LoVo (cell line): ENCODE measurements at regions not wholly inside any gene's neighbourhood (a gene's known extent, or its start where the extent isn't known, plus 50 kb on each side); places are given as distances from the start of the nearest gene placed in this dataset.
A peak's percentile ranks its signal among the peaks of the same experiment; 100 is the strongest.
"Not testable (repeated sequence)": the region's sequence is repeated elsewhere in the genome, so short reads cannot be mapped to it uniquely, and the experiment has no call there.

Experiments used
- DNase-seq: peaks from one replicate; pipeline ENCODE4 v3.0.0-alpha.2; 2016; ENCODE audit warnings: low spot score

DNA sequence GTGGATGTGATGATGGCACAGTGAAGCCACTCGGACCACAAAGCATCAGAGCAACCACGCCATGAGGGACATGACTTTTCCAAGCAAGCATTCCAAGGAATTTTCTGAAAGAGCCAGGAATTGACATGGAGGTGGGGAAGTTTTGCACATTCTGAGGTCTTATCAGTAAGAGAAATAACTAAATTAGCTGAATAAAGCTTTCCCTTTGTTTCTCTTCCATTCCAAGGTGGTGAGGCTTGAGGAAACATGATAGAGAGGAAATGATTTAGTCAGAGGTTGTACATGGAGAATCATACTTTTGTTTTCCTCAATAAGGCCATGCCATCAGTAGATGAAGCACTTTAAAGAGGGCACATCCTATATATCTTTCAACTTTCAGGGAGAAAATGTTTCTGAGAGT is 115.7 kb upstream of the MMADHC start:
- DNase-seq, result no peak

DNA sequence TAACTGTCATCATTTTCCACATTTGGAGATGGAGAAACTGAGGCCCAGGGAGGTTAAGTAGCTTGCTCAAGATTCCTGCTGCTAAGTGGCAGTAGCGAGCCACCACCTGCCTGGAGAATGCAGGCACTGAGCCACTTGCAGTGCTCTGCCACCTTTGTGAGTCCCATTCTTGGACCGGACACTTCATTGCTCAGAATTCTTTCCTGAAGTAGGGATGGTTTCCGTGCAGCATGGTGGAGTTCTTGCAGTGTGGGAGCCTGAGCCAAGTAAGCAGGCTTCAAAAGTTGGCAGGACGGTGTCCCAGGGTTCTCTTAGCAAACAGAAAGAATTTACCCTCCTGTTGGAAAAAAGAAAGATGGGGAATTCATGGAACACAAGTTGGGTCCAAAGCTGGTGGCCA is 115.0 kb upstream of the MMADHC start:
- DNase-seq, result no peak

DNA sequence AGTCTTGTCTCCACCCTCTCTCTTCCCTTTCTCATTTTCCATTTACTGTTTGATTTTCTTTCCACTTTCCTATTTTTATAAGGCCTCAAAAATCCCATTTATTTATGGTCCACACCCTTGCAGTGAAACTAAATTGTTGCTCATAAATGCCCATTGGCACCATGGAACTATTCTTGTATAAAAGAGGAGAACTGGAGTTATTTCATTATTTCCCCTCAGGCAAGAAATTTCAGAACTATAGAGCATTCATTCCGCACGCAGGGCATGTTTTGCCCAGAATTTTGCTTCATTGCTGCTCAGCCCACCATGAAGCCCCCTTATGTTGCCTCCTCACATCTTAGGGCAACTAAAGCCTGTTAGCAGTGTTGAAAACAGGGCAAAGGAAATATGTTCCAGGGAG is 113.7 kb upstream of the MMADHC start:
- no peak for DNase-seq

DNA sequence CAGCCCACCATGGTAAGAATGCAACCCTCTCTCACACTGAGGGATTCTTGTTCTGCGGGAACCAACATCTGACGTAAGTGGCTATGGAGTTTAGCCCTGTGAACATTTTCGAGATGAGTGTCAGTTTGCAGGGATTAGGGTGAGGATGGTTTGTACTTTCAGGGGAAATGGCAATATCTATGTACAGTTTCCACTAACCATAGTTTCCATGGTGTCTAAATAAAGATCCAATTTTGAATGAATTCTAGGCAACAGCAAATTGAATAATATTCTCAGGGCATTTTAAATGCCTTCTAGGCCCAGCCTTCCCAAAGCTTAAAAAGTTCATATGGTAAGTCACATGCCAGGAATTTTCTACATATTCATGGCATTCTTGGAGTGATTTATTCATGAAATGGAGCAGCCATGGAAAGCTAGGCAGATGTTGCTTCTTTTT is 105.4 kb upstream of the MMADHC start:
- DNase-seq, result no peak

DNA sequence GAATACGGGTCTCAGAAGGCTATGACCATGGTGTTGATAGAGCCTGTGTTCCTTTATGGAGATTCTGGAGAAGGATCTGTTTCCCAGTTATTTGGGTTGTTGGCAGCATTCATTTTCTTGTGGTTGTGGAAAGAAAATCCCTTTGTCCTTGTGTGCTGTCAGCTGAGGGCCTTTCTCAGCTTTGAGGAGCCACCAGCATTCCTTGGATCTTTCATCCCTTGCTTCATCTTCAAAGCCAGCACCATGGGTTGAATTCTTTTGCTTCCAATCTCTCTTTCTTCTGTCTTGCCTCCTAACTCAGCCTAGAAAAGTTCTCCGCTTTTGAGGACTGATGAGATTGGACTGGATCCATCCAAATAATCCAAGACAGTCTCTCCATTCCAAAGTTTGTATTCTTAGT is 103.2 kb upstream of the MMADHC start:
- no peak for DNase-seq

DNA sequence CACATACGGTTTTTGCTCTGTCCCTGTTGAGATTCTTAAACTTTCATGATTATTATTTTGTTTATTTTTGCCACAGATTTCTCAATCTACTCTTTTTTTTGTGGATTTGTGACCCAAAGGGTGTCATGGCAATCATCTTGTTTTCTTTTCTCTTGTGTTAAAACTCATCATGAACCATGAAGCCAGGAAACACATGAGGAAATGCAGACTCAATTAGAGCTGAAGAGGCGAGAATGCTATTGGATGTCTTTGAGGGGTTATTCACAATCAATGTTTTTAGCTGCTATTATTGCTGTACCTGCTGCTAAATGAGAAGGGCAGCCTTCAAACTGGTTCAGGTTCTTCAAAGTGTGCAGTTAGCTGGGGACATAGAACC is 99.5 kb upstream of the MMADHC start:
- DNase-seq, result no peak

DNA sequence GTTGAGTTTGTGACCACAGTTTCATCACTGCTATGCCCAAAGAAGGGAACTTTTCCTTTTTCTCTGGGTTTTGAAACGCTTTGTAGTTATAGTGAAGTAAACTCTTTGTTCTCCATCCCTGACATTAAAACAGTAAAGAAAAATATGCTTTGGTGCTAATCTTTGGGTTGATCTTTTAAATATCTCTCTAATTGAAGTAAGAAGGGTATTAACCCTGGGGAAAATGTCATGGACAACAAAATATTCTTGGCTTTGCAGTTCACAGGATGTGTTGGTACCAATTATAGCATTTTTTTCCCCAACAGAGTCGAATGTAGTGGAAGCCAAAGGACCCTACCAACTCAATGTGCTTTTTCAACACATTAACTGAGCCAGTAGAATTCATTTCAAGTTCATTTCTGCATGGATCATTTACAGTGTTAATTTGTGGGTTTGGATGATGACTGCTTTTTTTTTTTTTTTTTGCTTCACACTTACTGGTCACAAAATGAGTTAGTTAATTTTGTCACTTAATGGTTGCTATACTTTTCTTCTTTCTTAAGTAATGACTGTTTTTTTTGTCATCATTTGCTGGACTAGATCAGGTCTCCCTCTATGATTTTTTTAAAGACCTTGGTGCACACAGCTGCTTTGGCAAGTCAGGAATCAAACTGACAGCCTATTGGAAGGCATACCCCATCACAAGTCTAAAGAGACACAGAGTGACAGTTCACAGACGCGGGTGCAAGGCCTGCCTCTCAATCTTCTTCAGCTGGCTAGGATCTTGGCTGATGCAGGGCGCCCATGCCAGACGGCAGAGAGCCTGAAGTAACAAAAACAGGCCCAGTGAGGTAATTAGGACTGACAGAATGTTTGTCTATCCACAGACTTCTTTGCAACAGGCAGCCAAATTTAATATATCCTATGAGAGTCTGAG is 98.8 kb upstream of the MMADHC start:
- no peak for DNase-seq

DNA sequence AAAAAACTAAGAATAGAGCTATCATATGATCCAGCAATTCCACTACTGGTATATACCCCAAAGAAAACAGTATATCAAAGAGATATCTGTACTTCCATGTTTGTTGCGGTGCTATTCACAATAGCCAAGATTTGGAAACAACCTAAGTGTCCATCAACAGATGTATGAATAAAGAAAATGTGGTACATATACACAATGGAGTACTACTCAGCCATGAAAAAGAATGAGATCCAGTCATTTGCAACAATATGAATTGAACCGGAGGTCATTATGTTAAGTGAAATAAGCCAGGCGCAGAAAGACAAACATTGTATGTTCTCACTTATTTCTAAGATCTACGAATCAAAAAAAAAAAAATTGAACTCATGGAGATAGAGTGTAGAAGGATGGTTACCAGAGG is 97.8 kb upstream of the MMADHC start:
- DNase-seq, result not testable (repeated sequence)

DNA sequence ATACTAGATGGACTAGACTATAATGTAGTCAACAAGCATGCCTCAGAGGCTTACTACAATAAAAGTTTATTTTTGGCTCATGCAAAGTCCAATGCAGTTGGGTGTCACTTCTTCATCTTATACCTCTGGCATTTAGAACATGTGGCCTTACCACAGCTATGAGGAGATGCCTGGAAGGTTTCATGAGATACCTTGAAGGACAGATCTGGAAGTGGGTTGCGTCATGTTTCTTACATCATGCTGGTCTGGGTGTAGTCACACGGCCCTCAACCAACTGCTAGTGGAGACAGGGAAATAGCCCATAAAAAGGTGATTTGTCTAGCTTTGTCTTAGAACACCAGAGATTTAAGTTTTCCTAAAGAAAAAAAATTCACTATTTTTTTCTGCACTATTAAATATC is 91.7 kb upstream of the MMADHC start:
- peak; percentile 7 for DNase-seq

DNA sequence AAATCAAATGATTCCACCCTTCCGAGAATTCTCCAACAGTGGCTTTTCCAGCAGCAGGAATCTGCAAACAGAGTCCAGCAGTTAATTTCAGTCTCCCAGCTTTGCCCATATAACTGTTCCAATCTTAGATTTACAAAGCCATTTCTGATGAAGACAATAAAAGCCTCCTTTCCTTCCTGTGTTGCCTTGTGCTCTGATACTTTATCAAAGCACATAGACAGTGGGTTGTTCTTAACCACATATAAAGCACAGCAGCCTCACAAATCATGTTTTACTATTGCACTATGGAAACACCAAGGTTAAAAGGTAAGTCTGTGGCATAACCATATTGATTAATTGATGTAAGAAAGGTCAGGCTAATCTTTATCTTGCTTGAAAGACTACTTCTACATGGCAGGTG is 89.8 kb upstream of the MMADHC start:
- no peak for DNase-seq

DNA sequence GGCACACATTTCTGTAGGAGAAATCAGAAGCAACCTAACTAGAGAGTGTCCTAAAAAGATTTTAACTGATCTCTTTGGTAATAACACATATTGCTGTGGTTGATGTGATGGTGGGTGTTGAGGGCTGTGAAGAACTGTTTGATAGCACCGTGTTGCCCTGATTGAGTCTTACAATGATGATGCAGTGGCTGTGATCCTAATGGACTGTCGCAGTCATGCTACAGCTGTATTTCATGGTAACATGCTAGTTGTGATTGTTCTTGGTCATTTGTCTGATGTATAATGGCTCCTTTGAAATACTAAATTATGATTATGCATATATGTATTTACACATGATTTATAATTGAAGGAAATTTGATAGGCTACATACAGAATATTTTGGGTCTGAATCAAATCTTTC is 82.5 kb upstream of the MMADHC start:
- no peak for DNase-seq

DNA sequence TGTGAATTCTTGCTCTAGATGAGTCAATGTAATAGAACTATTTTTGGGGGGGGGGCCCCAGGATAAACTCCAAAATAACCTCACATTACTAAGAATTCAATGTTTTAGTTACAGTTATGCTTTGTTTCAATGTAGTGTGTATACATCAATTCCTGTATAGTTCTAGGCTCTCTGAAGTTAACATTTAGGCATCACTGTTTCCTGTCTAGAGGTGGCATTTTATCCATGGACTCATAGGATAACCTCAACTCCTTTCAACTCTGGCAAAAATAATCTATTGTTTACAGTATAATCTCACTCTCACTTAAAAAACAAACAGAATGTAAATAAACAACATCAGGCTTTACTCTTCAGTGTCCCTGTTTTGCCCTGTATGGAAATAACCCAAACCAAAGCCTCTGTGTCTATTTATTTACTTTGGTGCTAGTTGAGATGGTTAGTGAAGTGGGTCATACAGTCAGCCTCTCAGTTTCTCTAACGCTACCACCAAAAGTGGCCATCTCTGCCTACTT is 79.3 kb upstream of the MMADHC start:
- DNase-seq, result no peak

DNA sequence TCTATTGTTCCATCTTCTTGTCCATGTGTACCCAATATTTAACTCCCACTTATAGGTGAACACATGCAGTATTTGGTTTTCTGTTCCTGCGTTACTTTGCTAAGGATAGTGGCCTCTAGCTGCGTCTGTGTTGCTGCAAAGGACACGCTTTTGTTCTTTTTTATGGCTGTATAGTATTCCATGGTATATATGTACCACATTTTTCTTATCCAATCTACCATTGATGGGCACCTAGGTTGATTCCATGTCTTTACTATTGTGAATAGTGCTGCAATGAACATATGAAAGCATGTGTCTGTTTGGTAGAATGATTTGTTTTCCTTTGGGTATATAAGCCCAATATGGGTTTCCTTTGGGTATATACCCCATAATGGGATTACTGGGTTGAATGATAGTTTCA is 77.3 kb upstream of the MMADHC start:
- no peak for DNase-seq

DNA sequence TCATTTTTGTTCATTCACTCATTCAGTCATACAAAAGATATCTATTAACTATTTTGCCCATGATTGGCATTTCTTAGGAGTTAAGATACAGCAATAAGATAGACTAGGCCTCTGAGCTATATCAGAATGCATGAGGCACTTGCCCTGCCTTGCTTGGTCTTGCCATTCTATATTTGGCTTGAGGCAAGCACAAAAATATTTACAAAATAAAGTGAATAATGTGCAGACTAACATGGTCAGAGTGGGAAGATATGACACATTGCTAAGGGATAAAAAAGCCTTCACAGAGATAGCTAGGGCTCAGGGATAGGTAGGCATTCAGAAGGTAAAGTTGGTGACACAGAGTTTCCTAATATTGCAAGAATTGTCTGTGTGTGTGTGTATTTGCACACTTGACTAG is 75.0 kb upstream of the MMADHC start:
- no peak for DNase-seq

DNA sequence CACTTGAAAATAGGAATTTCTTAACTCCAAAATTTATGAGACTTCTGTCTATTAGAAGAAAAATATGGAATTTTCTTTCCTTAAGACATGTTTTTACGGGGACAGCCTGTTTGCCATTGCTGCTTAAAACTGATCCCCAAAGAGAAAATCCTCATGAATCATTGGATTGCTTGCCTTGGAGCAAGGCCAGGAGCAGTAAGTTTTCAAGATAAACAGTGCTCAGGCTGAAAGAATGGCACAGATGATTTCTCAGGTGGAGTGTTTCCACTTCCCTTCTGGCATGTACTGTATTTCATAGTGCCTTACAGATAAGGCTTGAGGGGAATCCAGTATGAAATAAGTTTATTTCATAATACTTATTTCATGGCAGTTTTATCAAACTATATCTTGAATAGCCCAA is 74.3 kb upstream of the MMADHC start:
- peak; percentile 61 for DNase-seq

DNA sequence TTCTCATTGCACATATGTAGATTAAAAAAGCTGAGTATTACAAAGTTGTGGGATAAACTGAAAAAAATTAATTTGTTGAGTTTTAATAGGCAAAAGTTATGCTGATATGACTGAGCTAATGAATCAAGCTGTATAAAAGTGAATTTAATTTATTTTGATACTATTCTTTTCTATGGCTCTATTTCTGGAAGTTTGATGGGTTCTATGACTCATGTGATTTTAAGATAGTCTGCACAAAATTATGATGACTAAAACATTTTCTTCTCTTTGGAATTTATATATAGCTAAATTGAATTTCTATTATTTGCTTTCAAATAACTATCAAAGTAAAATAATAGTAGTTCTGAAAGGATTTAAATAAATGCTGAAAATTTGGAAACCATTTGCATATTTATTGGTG is 71.0 kb upstream of the MMADHC start:
- DNase-seq, result no peak

DNA sequence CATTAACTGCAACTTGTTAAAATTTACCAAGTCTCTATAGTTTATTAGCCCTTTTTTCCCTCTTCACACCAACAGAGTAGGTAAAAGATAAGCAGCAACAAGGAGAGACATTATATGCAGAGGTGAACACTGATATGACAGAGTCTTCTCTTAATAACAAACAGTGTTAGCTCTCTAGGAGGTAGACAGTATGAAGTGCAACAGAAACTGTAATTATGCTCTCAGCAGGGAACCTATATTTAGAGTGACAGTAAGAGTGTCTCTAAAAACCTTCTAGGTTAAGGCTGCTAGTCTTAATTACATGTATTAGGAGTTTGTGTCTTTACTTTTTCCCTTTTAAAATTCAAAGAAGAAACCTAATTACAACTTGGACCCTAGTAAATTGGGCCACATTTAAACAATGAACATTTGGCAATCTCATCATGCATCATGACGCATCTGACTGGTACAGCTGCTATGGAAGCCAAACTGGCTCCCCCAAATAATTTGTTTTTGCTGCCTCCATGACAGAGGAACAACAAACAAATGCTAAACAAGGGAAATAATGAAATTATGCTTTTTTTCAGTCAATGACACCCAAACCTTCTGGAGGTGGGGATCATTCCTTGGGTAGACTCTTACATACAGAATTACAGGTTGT is 69.9 kb upstream of the MMADHC start:
- no peak for DNase-seq

DNA sequence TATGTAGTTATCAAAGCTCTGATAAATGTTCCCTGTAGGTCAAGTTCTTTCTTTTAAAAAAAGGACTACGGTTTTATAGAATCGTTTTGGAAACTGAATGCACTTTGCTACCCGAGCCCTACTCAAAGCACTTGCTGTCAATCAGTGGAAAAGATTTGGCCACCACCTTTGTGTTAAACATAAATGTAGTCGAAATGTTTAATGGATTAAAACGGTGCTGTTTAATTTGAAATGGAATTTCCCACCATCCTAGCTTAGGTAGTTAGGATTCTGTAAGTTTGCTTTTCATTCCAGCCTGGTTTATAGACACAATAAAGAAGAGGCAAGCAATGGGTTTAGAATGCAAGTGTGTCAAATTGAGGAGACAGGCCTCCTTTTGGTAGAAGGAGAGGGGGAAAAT is 69.4 kb upstream of the MMADHC start:
- no peak for DNase-seq

DNA sequence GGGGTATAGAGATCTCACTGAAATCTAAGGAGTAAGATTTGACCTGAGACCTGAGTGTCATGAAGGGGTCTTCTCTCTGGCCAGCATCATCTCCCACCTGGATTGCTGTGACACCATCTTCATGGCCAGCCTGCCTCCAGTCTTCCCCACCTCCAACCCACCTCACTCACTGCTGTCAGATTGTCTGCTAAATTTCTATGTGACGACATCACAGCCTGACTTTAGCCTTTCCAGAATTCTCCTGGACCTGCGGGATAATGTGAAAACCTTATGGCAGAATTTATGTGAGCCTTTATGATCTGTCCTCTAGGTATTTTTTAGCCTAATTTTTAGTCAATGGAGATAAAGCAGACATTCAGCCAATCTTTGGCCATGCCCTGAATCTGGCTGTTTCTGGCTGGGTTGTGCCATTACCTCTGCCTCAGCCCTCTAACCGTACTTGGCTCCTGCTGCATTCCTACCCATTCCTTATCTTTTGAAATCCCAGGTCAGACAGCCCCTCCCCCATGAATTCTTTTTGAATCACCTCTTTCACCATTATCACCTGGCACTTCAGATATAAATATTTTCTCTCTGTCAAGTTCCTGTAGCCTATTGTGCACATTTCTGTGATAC is 66.4 kb upstream of the MMADHC start:
- no peak for DNase-seq

DNA sequence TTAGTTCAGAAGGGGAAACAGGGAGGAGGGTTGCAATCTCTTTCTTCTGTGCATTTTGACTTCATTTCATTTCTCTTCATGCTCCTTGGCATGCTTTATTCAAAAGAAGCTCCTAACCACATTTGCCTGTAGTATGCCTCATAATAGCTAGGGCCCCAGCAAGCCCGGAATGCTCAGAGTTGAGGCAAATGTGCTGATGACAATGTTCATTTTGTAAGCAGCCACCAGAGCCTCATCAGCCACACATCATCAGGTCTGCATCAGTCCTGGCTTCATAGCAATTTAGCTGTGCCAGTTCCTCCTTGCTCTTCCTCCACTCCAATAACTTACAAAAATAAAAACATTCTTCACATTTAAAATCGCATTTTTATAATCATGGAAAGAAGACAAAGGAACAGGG is 65.4 kb upstream of the MMADHC start:
- no peak for DNase-seq

DNA sequence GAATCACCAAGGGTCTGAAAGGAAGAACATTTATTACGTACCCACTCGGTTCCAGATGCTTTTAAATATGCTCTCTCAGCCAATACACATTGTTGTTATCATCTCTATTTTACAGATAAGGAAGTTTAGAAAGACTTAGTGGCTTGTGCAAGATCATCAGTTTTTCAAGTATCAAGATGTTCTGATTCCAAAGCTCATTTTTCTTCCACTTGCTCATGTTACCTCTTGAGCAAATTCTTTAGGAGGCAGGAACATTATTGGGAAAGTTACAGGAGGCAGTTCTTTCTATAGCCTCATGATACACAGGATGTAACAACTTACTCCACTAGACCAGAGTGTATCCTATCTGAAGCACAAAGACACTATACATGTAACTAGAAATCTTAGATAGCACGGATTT is 65.0 kb upstream of the MMADHC start:
- no peak for DNase-seq

DNA sequence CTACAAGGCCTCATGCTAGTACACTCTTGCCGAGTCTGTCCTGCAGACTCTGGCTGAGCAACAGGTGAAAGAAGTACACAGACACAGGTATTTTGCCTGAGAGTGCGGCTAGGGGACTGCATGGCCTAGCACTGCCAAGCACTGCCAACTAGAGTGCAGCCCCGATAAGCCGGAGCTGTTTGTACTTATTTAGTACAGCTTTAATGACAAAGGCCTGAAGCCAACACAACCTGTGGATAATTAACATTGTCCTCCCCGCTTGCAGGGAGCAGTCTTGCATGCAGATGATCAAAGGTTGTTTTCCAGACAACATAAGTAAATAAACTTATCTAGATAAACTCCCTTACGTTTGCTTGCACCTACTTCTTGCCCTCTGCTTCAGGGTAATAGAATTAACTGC is 63.7 kb upstream of the MMADHC start:
- peak; percentile 19 for DNase-seq

DNA sequence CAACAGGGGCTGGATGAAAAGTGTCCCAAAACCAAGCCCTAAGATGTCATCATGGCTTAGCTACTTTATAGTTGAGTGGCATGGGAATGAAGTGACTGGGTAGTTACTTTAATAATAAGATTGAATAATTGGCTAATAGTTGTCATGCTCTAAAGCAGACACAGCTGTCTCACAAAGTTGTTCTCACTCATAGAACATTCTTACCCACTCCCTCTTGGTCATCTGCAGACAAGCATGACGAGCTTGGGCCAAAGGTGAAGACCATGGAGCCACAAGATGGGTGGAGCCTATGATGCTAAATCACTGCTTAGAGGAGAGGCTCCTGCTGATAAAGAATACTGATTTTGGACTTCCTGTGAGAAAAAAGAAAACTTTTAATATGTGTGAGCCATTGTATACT is 62.4 kb upstream of the MMADHC start:
- no peak for DNase-seq
